Keratinocyte (primary cell): ENCODE measurements at regions not wholly inside any gene's neighbourhood (a gene's known extent, or its start where the extent isn't known, plus 50 kb on each side); places are given as distances from the start of the nearest gene placed in this dataset.

Experiments
- CTCF ChIP-seq, 3 experiments: IDR thresholded peaks in 1 of 3; conservative IDR thresholded peaks in 1 of 3; optimal IDR thresholded peaks in 1 of 3; 2 replicates in 2 of 3; 3 replicates in 1 of 3; pipeline versions ENCODE3 to v1.5.1; 2011; ENCODE audit warnings: low read length in 3 of 3, mild to moderate bottlenecking in 3 of 3, moderate library complexity in 2 of 3, control low read depth in 1 of 3, inconsistent platforms in 1 of 3; ENCODE audit not compliant: insufficient read depth in 2 of 3; ENCODE audit errors: extremely low read depth in 1 of 3
- EZH2 ChIP-seq: IDR thresholded peaks from one replicate; pipeline ENCODE4 v1.6.1; 2012; ENCODE audit warnings: inconsistent platforms, mild to moderate bottlenecking, low read length, moderate library complexity

- TF ChIP-seq CTCF (optimal IDR thresholded peaks at IDR 0.05 in 1 of 3, IDR thresholded peaks at IDR 0.05 in 1 of 3, conservative IDR thresholded peaks at IDR 0.05 in 1 of 3; ENCODE audit: extremely low read depth in 1 of 3, insufficient read depth in 2 of 3, low read length in 3 of 3), result no peak
- TF ChIP-seq EZH2, result no peak
Measured at GRCh38 chr7:96591159-96591899, 118.3 kb downstream of the SEM1 start.
